HCT116 (cell line): ENCODE measurements at regions not wholly inside any gene's neighbourhood (a gene's known extent, or its start where the extent isn't known, plus 50 kb on each side); places are given as distances from the start of the nearest gene placed in this dataset.

ENCODE experiments used
- POLR2AphosphoS5 ChIP-seq: IDR thresholded peaks from 2 replicates; pipeline ENCODE4 v1.6.1; 2011; ENCODE audit warnings: mild to moderate bottlenecking, low read depth, low read length, moderate library complexity
- REST ChIP-seq: IDR thresholded peaks from 2 replicates; pipeline ENCODE4 v1.6.1; 2012; ENCODE audit warnings: low read depth

GRCh38 chr1:22228074-22228473 is 85.2 kb upstream of the WNT4 start:
- no peak for TF ChIP-seq POLR2AphosphoS5
- TF ChIP-seq REST: no peak
